Panc1 (cell line): ENCODE measurements at regions not wholly inside any gene's neighbourhood (a gene's known extent, or its start where the extent isn't known, plus 50 kb on each side); places are given as distances from the start of the nearest gene placed in this dataset.

Experiments
- ATAC-seq: fragments of 200-7000 bp; cut with Tn5 transposase; 2 replicates; pipeline ENCODE4 v1.9.1; 2020; ENCODE audit warnings: mild to moderate bottlenecking, moderate library complexity
- BruUV-seq: library from RNA; stranded (reverse); fragments of 400-500 nt; replicated peaks from 2 replicates; lab custom pipeline; 2021; lab: Mats Ljungman, UMichigan
- CTCF ChIA-PET: fragments of 300-600 bp; sonication (Branson Sonifier 250); formaldehyde crosslinking; loops from one replicate; lab custom pipeline; 2022; ENCODE audit warnings: antibody characterized with exemption; lab: Charles Lee
- POLR2A ChIA-PET: fragments of 300-600 bp; sonication (Branson Sonifier 250); formaldehyde crosslinking; loops from one replicate; lab custom pipeline; 2022; ENCODE audit warnings: antibody characterized with exemption; lab: Charles Lee
- DNase-seq: peaks from one replicate; pipeline ENCODE4 v3.0.0-alpha.2; 2010; ENCODE audit warnings: low read depth, low spot score
- H3K27ac ChIP-seq: 2 replicates; pipeline ENCODE4 v1.5.1; 2011; ENCODE audit warnings: mild to moderate bottlenecking, low read length, inconsistent platforms
- H3K27me3 ChIP-seq: fragments of 200-500 bp; sonication (Bioruptor generic); 2 replicates; pipeline ENCODE4 v1.6.0; 2014; ENCODE audit warnings: low read length, inconsistent platforms; ENCODE audit not compliant: control insufficient read depth, insufficient read depth
- H3K36me3 ChIP-seq: fragments of 200-500 bp; sonication (Bioruptor generic); 2 replicates; pipeline ENCODE4 v1.5.1; 2014; ENCODE audit warnings: inconsistent platforms, mild to moderate bottlenecking, low read length, moderate library complexity; ENCODE audit not compliant: control insufficient read depth, insufficient read depth
- H3K4me1 ChIP-seq: 2 replicates; pipeline ENCODE4 v1.5.1; 2011; ENCODE audit warnings: inconsistent platforms, mild to moderate bottlenecking, low read length, moderate library complexity; ENCODE audit not compliant: control insufficient read depth, insufficient read depth
- H3K4me3 ChIP-seq, 2 experiments: 2 replicates each; pipeline ENCODE4 v1.5.1; 2011 to 2012; ENCODE audit warnings: low read depth in 2 of 2, low read length in 2 of 2, mild to moderate bottlenecking in 2 of 2, inconsistent platforms in 1 of 2, moderate library complexity in 1 of 2
- H3K9me3 ChIP-seq: fragments of 200-500 bp; sonication (Bioruptor generic); 2 replicates; pipeline ENCODE4 v1.5.1; 2014; ENCODE audit warnings: low read depth, mild to moderate bottlenecking, inconsistent platforms, low read length, moderate library complexity; ENCODE audit not compliant: control insufficient read depth, insufficient read depth
- CTCF ChIP-seq: fragments of 450-650 bp; IDR thresholded peaks from 2 replicates; pipeline ENCODE4 v1.5.1; 2017; ENCODE audit warnings: mild to moderate bottlenecking
- POLR2AphosphoS5 ChIP-seq: IDR thresholded peaks from 2 replicates; pipeline ENCODE4 v1.6.1; 2012; ENCODE audit warnings: mild to moderate bottlenecking, low read depth, low read length, moderate library complexity
- REST ChIP-seq, 2 experiments: IDR thresholded peaks; 2 replicates each; pipeline ENCODE4 v1.6.1; 2011 to 2012; ENCODE audit warnings: low read depth in 2 of 2, control low read depth in 1 of 2, low read length in 1 of 2, mild to moderate bottlenecking in 1 of 2, moderate library complexity in 1 of 2; ENCODE audit not compliant: insufficient read depth in 1 of 2
- SIN3A ChIP-seq: IDR thresholded peaks from 2 replicates; pipeline ENCODE4 v1.6.1; 2012; ENCODE audit warnings: low read depth, mild to moderate bottlenecking, low read length, moderate library complexity, borderline replicate concordance; ENCODE audit not compliant: insufficient read depth
- TCF7L2 ChIP-seq: IDR thresholded peaks from 2 replicates; pipeline ENCODE4 v1.6.1; 2011; ENCODE audit warnings: mild to moderate bottlenecking, low read depth, low read length, inconsistent platforms
- in situ Hi-C: cut with HindIII; loops from 2 replicates; pipeline ENCODE4 v1.10.0; 2016; ENCODE audit warnings: low sequenced_read_pairs, low pct_unique_long_range_greater_than_20kb
- intact Hi-C: fragments of 100-400 bp; cut with micrococcal nuclease; formaldehyde crosslinking; loops from one replicate; pipeline ENCODE4 v1.10.0; 2022; ENCODE audit not compliant: unreplicated experiment

GRCh38 chr2:41111836-41112627, 660.1 kb upstream of the SLC8A1 start:
- in situ Hi-C loops = no loop called here

More at GRCh38 chr2:41111836-41112627, 660.1 kb upstream of the SLC8A1 start:
- intact Hi-C loops = no loop called here
- Histone ChIP-seq H3K36me3 (no peaks in the 10 kb centered on the region), H3K4me3 (no peak overlapping the region), H3K27me3 (no peaks in the 10 kb centered on the region), H3K4me1 (no peaks in the 10 kb centered on the region), H3K27ac (no peak overlapping the region), H3K9me3 (no peaks in the 10 kb centered on the region)
- BruUV-seq = no TSS peak
- no peak for ATAC-seq
- DNase-seq = no peak
- POLR2A ChIA-PET = no interaction called here
- TF ChIP-seq CTCF (no peak), SIN3A (no peak), REST (IDR thresholded peaks at IDR 0.05; ENCODE audit: insufficient read depth in 1 of 2, low read depth in 2 of 2, low read length in 1 of 2) (no peak), TCF7L2 (no peak), POLR2AphosphoS5 (no peak)
- CTCF ChIA-PET = no interaction called here
